HG03095 (cell line): ENCODE measurements at regions not wholly inside any gene's neighbourhood (a gene's known extent, or its start where the extent isn't known, plus 50 kb on each side); places are given as distances from the start of the nearest gene placed in this dataset.

ENCODE experiments used
- ATAC-seq: cut with Tn5 transposase; IDR thresholded peaks from one replicate; pipeline ENCODE4 v1.9.1; 2021; ENCODE audit warnings: moderate library complexity; ENCODE audit not compliant: unreplicated experiment

GRCh38 chr6:19032591-19033295 lies 645.6 kb downstream of the RNF144B start:
- ATAC-seq: no peak

- ATAC-seq: no peak
Observed at GRCh38 chr6:19033683-19034082, 646.5 kb downstream of the RNF144B start.

GRCh38 chr6:19034986-19035385 lies 647.8 kb downstream of the RNF144B start:
- no peak for ATAC-seq

- no peak for ATAC-seq
Observed at GRCh38 chr6:19035461-19036195, 648.5 kb downstream of the RNF144B start.

GRCh38 chr6:19036196-19036555 lies 649.0 kb downstream of the RNF144B start:
- ATAC-seq: no peak

- ATAC-seq: no peak
Observed at GRCh38 chr6:19037607-19038006, 650.5 kb downstream of the RNF144B start.

GRCh38 chr6:19039287-19039686 lies 652.1 kb downstream of the RNF144B start:
- no peak for ATAC-seq

- no peak for ATAC-seq
Observed at GRCh38 chr6:19041906-19042305, 654.8 kb downstream of the RNF144B start.

- ATAC-seq: no peak
Observed at GRCh38 chr6:19042420-19042819, 655.3 kb downstream of the RNF144B start.

- ATAC-seq: no peak
Observed at GRCh38 chr6:19050765-19051164, 663.6 kb downstream of the RNF144B start.

- no peak for ATAC-seq
Observed at GRCh38 chr6:19052219-19052618, 665.1 kb downstream of the RNF144B start.

GRCh38 chr6:19059102-19059501 lies 672.0 kb downstream of the RNF144B start:
- no peak for ATAC-seq

GRCh38 chr6:19067165-19067564 lies 680.0 kb downstream of the RNF144B start:
- no peak for ATAC-seq

- no peak for ATAC-seq
Observed at GRCh38 chr6:19070520-19070919, 683.4 kb downstream of the RNF144B start.

- ATAC-seq: no peak
Observed at GRCh38 chr6:19083801-19084200, 696.7 kb downstream of the RNF144B start.

- no peak for ATAC-seq
Observed at GRCh38 chr6:19086480-19086879, 699.3 kb downstream of the RNF144B start.

- ATAC-seq: no peak
Observed at GRCh38 chr6:19087296-19087695, 700.1 kb downstream of the RNF144B start.

GRCh38 chr6:19087897-19088296 lies 700.7 kb downstream of the RNF144B start:
- no peak for ATAC-seq

GRCh38 chr6:19100752-19101151 lies 713.6 kb downstream of the RNF144B start:
- ATAC-seq: no peak

- ATAC-seq: no peak
Observed at GRCh38 chr6:19102936-19103335, 715.8 kb downstream of the RNF144B start.

- ATAC-seq: no peak
Observed at GRCh38 chr6:19107468-19107867, 720.3 kb downstream of the RNF144B start.

- no peak for ATAC-seq
Observed at GRCh38 chr6:19121521-19121920, 715.6 kb upstream of the ID4 start.

GRCh38 chr6:19127081-19127480 lies 710.1 kb upstream of the ID4 start:
- no peak for ATAC-seq
